Mesothelial cell of epicardium (in vitro differentiated cells): ENCODE measurements at regions not wholly inside any gene's neighbourhood (a gene's known extent, or its start where the extent isn't known, plus 50 kb on each side); places are given as distances from the start of the nearest gene placed in this dataset.

Experiments
- DNase-seq, 2 experiments: peaks; one replicate each; pipeline ENCODE4 v3.0.0; 2021; ENCODE audit warnings: low spot score in 2 of 2; ENCODE audit not compliant: unreplicated experiment in 2 of 2
- H3K27ac Mint-ChIP-seq: 2 replicates; pipeline ENCODE4 v1.8.0; 2021; ENCODE audit warnings: mixed read lengths
- H3K27me3 Mint-ChIP-seq: 2 replicates; pipeline ENCODE4 v1.8.0; 2021; ENCODE audit warnings: low read depth, mixed read lengths
- H3K36me3 Mint-ChIP-seq: 2 replicates; pipeline ENCODE4 v1.8.0; 2021; ENCODE audit warnings: mixed read lengths
- H3K4me1 Mint-ChIP-seq: 2 replicates; pipeline ENCODE4 v1.8.0; 2021; ENCODE audit warnings: mixed read lengths
- H3K4me3 Mint-ChIP-seq: 2 replicates; pipeline ENCODE4 v1.8.0; 2021; ENCODE audit warnings: mild to moderate bottlenecking, moderate library complexity, mixed read lengths
- H3K9me3 Mint-ChIP-seq: 2 replicates; pipeline ENCODE4 v1.8.0; 2021; ENCODE audit warnings: mixed read lengths
- TF ChIP-seq, protein P1 (sequence below): fragments of 200-600 bp; sonication (generic); IDR thresholded peaks from one replicate; pipeline ENCODE4 v1.5.0; 2021; ENCODE audit warnings: antibody characterized with exemption; ENCODE audit not compliant: unreplicated experiment

DNA sequence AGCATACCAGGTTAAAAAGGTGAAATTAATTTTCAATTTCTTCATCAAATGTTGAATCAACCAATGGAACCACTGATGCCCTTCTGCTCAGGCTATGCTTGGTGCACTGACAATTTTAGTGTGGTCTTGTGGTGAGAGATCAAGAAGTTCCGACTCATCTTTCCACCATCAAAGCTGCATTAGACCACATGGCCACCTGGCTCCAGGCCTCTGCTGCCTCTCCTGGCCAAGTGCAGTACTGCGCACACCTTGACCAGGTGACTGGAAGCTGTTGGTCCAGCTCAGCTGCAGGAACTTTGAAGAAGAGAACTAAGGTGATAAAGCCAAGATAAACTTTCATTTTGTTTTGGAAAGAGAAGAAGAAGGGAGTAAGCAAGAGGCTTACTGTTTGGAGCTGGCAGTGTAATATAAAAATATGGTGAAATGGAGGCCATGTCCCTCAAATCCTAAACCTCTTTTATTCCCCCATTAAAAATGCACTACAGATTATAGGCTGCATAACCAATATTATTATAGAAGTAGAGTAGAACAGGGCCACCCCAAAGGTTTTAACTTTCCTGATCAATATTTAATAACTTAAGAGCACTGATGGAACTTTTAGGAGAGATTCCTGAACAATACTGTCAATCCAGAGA is 315.5 kb upstream of the C9orf72 start:
- no peak overlapping the region for H3K27ac Mint-ChIP-seq
- H3K27me3 Mint-ChIP-seq, result no peaks in the 10 kb centered on the region
- TF ChIP-seq, protein P1, sequence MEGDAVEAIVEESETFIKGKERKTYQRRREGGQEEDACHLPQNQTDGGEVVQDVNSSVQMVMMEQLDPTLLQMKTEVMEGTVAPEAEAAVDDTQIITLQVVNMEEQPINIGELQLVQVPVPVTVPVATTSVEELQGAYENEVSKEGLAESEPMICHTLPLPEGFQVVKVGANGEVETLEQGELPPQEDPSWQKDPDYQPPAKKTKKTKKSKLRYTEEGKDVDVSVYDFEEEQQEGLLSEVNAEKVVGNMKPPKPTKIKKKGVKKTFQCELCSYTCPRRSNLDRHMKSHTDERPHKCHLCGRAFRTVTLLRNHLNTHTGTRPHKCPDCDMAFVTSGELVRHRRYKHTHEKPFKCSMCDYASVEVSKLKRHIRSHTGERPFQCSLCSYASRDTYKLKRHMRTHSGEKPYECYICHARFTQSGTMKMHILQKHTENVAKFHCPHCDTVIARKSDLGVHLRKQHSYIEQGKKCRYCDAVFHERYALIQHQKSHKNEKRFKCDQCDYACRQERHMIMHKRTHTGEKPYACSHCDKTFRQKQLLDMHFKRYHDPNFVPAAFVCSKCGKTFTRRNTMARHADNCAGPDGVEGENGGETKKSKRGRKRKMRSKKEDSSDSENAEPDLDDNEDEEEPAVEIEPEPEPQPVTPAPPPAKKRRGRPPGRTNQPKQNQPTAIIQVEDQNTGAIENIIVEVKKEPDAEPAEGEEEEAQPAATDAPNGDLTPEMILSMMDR, result peak; percentile 32
- no peaks in the 10 kb centered on the region for H3K36me3 Mint-ChIP-seq
- DNase-seq, result no peak
- H3K4me3 Mint-ChIP-seq, result no peak overlapping the region
- peaks cover 5% of the 10 kb centered on the region for H3K4me1 Mint-ChIP-seq
- H3K9me3 Mint-ChIP-seq, result peaks cover 22% of the 10 kb centered on the region

DNA sequence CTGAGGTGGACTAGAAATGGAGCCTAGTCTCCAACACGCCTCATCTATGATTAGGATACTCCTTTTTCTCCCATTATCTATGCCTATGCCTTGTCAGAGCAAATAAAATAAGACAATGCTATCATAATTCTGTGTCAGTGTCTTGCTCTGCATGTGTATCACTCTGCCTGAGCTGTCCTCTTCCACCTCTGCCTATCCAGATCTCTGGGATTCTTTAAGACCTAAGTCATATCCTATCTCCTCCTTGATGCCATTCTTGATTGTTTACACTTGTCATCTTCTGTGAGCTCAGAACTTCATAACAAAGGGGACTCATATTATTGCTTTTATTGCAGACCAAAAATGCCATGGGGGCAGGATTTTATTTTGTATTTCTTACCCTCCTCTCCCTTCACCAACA is 351.2 kb upstream of the C9orf72 start:
- Mint-ChIP-seq H3K27me3 (no peaks in the 10 kb centered on the region), H3K4me1 (no peaks in the 10 kb centered on the region), H3K36me3 (no peaks in the 10 kb centered on the region), H3K27ac (no peak overlapping the region), H3K9me3 (no peaks in the 10 kb centered on the region), H3K4me3 (no peak overlapping the region)
- TF ChIP-seq, protein P1, result no peak
- DNase-seq, result no peak

DNA sequence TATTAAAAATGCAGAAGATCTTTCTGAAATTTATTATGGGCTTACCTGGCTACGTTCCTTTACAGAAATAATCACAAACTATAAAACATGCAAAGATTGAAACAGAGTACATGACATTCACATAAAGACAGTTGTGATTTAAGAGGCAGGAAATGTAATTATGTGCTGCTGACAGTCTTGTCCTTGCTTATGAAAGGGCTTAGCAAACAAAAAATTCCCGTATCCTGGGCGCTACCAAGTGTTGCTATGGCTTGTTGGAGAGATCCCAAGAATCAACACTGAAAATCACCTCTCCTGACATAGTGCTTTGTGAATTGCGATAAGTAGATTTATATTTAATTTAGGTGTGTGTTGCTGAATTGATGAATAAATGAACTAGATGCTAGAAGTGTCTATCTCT is 352.5 kb upstream of the C9orf72 start:
- TF ChIP-seq, protein P1, result no peak
- no peak overlapping the region for H3K27ac Mint-ChIP-seq
- H3K9me3 Mint-ChIP-seq, result no peaks in the 10 kb centered on the region
- H3K36me3 Mint-ChIP-seq, result no peaks in the 10 kb centered on the region
- no peak for DNase-seq
- no peaks in the 10 kb centered on the region for H3K4me1 Mint-ChIP-seq
- no peaks in the 10 kb centered on the region for H3K27me3 Mint-ChIP-seq
- H3K4me3 Mint-ChIP-seq, result no peak overlapping the region

DNA sequence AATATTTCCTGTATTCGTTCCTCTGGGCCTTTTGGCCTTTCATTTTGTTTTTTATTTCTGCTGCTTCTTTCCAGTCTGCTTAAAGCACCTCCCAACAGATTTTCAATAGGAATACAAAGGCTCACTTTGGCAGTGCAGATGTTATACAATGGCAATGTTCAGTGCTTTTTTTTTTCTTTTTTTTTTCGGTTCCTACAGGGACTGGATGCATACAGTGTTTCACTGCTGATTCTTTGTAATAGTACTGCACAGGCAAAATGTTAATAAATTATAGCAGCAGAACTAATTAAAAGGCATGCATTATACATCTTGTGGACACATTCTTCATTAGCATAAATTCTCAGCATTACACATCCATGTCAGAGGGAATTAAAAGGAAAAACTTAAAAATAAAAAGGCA is 356.6 kb upstream of the C9orf72 start:
- H3K4me3 Mint-ChIP-seq, result no peak overlapping the region
- TF ChIP-seq, protein P1, result no peak
- no peaks in the 10 kb centered on the region for H3K27me3 Mint-ChIP-seq

DNA sequence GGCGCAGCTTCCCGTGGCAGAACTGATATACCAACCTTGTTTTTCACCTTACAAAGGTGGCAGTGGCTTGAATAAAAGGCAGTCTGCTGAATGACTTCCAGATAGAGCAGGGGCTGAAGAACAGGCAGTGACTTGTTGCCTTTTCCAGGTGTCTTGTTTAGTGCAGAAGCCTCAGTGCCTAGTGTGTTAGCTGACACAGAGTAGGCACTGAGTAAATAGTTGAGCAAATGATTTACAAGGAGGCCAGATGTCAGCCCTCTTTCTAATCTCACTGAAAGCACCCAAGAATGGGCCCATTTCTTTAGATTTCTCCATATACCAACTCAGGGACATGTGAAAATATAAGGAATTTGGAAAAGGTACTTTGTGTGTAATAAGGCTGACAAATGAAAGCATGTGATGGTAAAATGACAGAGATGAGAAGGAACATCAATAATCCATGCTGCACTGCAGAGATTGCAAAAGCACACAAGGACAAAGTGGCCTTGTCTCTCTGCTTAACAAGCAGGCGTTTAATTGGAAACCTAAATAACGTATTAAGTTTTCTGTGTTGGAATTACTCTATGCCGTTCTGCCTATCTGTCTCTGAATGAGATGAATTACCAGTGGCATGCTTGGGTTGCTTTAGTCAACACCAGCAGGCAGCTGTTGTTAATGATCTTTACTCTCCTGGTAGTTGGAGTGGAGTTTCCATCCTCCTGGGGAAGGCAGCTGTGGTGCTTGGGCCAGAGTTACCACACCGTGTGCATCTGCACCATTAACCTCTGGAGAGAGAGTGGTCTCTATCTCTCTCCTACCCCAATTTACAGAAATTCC is 360.1 kb upstream of the C9orf72 start:
- Mint-ChIP-seq H3K9me3 (no peaks in the 10 kb centered on the region), H3K4me1 (no peaks in the 10 kb centered on the region), H3K27me3 (no peaks in the 10 kb centered on the region), H3K27ac (no peak overlapping the region), H3K4me3 (no peak overlapping the region), H3K36me3 (no peaks in the 10 kb centered on the region)
- TF ChIP-seq, protein P1, result no peak
- no peak for DNase-seq

More for the DNA sequence above, 356.6 kb upstream of the C9orf72 start:
- Mint-ChIP-seq H3K27ac (no peak overlapping the region), H3K36me3 (no peaks in the 10 kb centered on the region), H3K4me1 (no peaks in the 10 kb centered on the region), H3K9me3 (no peaks in the 10 kb centered on the region)
- DNase-seq, result no peak
